ENCODE measurements at regions not wholly inside any gene's neighbourhood (a gene's known extent, or its start where the extent isn't known, plus 50 kb on each side); places are given as distances from the start of the nearest gene placed in this dataset.

- TF ChIP-seq TAF1 (IDR thresholded peaks at IDR 0.05; ENCODE audit: borderline replicate concordance, insufficient read depth, low read length): no peak
- TF ChIP-seq POLR2AphosphoS5 (IDR thresholded peaks at IDR 0.05; ENCODE audit: low read depth, low read length): no peak
- TF ChIP-seq REST (IDR thresholded peaks at IDR 0.05; ENCODE audit: insufficient read depth in 1 of 2, low read depth in 2 of 2, low read length in 2 of 2): no peak
- TF ChIP-seq FOXP2 (optimal IDR thresholded peaks at IDR 0.05; ENCODE audit: borderline replicate concordance, extremely low read depth, extremely low read length, insufficient read depth): no peak
Measured at GRCh38 chr16:54584121-54584520, 297.5 kb upstream of the IRX3 start.

- no peak for TF ChIP-seq SIN3A (IDR thresholded peaks at IDR 0.05; ENCODE audit: borderline replicate concordance, insufficient read depth, low read length)
- no peak for TF ChIP-seq POLR2AphosphoS5 (IDR thresholded peaks at IDR 0.05; ENCODE audit: low read depth, low read length)
- no peak for TF ChIP-seq TAF1 (IDR thresholded peaks at IDR 0.05; ENCODE audit: borderline replicate concordance, insufficient read depth, low read length)
- no peak for TF ChIP-seq REST (IDR thresholded peaks at IDR 0.05; ENCODE audit: insufficient read depth in 1 of 2, low read depth in 2 of 2, low read length in 2 of 2)
- TF ChIP-seq FOXP2 (optimal IDR thresholded peaks at IDR 0.05; ENCODE audit: borderline replicate concordance, extremely low read depth, extremely low read length, insufficient read depth): no peak
Measured at GRCh38 chr16:54582631-54583250, 296.2 kb upstream of the IRX3 start.

- TF ChIP-seq REST (IDR thresholded peaks at IDR 0.05; ENCODE audit: insufficient read depth in 1 of 2, low read depth in 2 of 2, low read length in 2 of 2) (no peak), FOXP2 (optimal IDR thresholded peaks at IDR 0.05; ENCODE audit: borderline replicate concordance, extremely low read depth, extremely low read length, insufficient read depth) (no peak), SIN3A (IDR thresholded peaks at IDR 0.05; ENCODE audit: borderline replicate concordance, insufficient read depth, low read length) (no peak), TAF1 (IDR thresholded peaks at IDR 0.05; ENCODE audit: borderline replicate concordance, insufficient read depth, low read length) (no peak)
Measured at GRCh38 chr16:54579106-54579728, 292.6 kb upstream of the IRX3 start.

GRCh38 chr16:54577651-54578128 is 291.1 kb upstream of the IRX3 start:
- TF ChIP-seq POLR2AphosphoS5 (IDR thresholded peaks at IDR 0.05; ENCODE audit: low read depth, low read length): no peak
- TF ChIP-seq SIN3A (IDR thresholded peaks at IDR 0.05; ENCODE audit: borderline replicate concordance, insufficient read depth, low read length): no peak

- TF ChIP-seq POLR2AphosphoS5 (IDR thresholded peaks at IDR 0.05; ENCODE audit: low read depth, low read length): no peak
- no peak for TF ChIP-seq SIN3A (IDR thresholded peaks at IDR 0.05; ENCODE audit: borderline replicate concordance, insufficient read depth, low read length)
- TF ChIP-seq FOXP2 (optimal IDR thresholded peaks at IDR 0.05; ENCODE audit: borderline replicate concordance, extremely low read depth, extremely low read length, insufficient read depth): no peak
- no peak for TF ChIP-seq REST (IDR thresholded peaks at IDR 0.05; ENCODE audit: insufficient read depth in 1 of 2, low read depth in 2 of 2, low read length in 2 of 2)
- no peak for TF ChIP-seq TAF1 (IDR thresholded peaks at IDR 0.05; ENCODE audit: borderline replicate concordance, insufficient read depth, low read length)
Measured at GRCh38 chr16:54576785-54577184, 290.2 kb upstream of the IRX3 start.
